ENCODE measurements at regions not wholly inside any gene's neighbourhood (a gene's known extent, or its start where the extent isn't known, plus 50 kb on each side); places are given as distances from the start of the nearest gene placed in this dataset.

DNA sequence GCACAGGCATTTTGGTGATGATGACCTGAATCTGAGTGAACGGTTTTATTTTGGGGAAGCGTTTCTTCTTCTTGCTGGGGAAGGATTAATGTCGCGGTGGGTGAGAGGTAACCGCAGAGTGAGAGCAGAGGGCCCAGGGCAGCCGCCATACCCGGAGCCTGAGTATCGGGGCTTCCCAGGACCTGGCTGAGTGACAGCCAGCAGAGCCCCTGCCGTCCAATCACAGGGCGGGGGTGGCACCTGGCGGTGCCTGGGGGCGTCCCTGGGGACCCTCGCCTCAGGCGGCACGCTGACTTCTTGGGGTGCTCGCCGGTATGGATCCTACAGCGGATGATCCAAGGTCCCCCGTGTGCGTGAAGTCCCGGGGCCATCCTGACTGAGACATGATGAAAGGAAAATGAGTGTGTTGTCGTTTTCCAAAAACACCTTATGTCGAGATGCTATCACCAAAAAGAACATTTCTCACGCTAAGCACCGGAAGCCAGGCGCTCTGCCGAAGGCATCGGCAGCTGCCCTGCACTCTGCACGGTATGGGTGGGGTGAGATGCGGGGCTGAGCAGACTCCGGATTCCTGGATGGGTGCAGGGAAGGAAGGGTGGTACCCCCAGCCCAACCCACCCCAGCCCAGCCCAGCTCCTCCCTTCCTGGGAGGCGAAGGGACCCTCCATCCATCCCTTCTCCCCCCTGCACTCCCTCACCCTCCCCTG, 227.9 kb upstream of the SHH start:
- TF ChIP-seq EZH2phosphoT487 (IDR thresholded peaks at IDR 0.05; ENCODE audit: insufficient read depth, low read depth) (no peak), EZH2 (IDR thresholded peaks at IDR 0.05; ENCODE audit: insufficient read depth, poor library complexity, severe bottlenecking) (no peak)

Data from GM23248 (cell line).